ENCODE measurements at regions not wholly inside any gene's neighbourhood (a gene's known extent, or its start where the extent isn't known, plus 50 kb on each side); places are given as distances from the start of the nearest gene placed in this dataset.

- no peak for DNase-seq
These were observed 181.2 kb upstream of the DMAC1 start for GRCh38 chr9:7980691-7981289.

GRCh38 chr9:7980041-7980440 is 180.5 kb upstream of the DMAC1 start:
- DNase-seq: no peak

GRCh38 chr9:7979611-7980010 is 180.0 kb upstream of the DMAC1 start:
- DNase-seq: no peak

GRCh38 chr9:7977586-7977985 is 178.0 kb upstream of the DMAC1 start:
- no peak for DNase-seq

GRCh38 chr9:7976856-7977255 is 177.3 kb upstream of the DMAC1 start:
- DNase-seq: no peak

GRCh38 chr9:7976167-7976755 is 176.7 kb upstream of the DMAC1 start:
- DNase-seq: peak; percentile 73

GRCh38 chr9:7975336-7975735 is 175.8 kb upstream of the DMAC1 start:
- DNase-seq: no peak

- no peak for DNase-seq
These were observed 174.9 kb upstream of the DMAC1 start for GRCh38 chr9:7974335-7974960.

GRCh38 chr9:7973123-7973522 is 173.5 kb upstream of the DMAC1 start:
- no peak for DNase-seq

GRCh38 chr9:7970681-7971330 is 171.2 kb upstream of the DMAC1 start:
- DNase-seq: no peak

- no peak for DNase-seq
These were observed 169.1 kb upstream of the DMAC1 start for GRCh38 chr9:7968687-7969086.

- DNase-seq: no peak
These were observed 168.3 kb upstream of the DMAC1 start for GRCh38 chr9:7967851-7968250.

- DNase-seq: no peak
These were observed 167.7 kb upstream of the DMAC1 start for GRCh38 chr9:7967093-7967827.

- DNase-seq: no peak
These were observed 165.5 kb upstream of the DMAC1 start for GRCh38 chr9:7965063-7965462.

GRCh38 chr9:7963026-7963425 is 163.4 kb upstream of the DMAC1 start:
- no peak for DNase-seq

GRCh38 chr9:7961076-7961475 is 161.5 kb upstream of the DMAC1 start:
- DNase-seq: no peak

GRCh38 chr9:7960320-7961050 is 160.9 kb upstream of the DMAC1 start:
- no peak for DNase-seq

GRCh38 chr9:7957803-7958202 is 158.2 kb upstream of the DMAC1 start:
- no peak for DNase-seq

- DNase-seq: no peak
These were observed 148.0 kb upstream of the DMAC1 start for GRCh38 chr9:7947577-7947976.

- no peak for DNase-seq
These were observed 146.9 kb upstream of the DMAC1 start for GRCh38 chr9:7946458-7946857.

- no peak for DNase-seq
These were observed 145.0 kb upstream of the DMAC1 start for GRCh38 chr9:7944572-7944971.

- DNase-seq: no peak
These were observed 138.3 kb upstream of the DMAC1 start for GRCh38 chr9:7937761-7938491.
